Right atrium auricular region (tissue), 2 donors: ENCODE measurements at regions not wholly inside any gene's neighbourhood (a gene's known extent, or its start where the extent isn't known, plus 50 kb on each side); places are given as distances from the start of the nearest gene placed in this dataset.

ENCODE experiments used
- DNase-seq: peaks from one replicate; pipeline ENCODE4 v3.0.0-alpha.2; 2019; ENCODE audit warnings: low spot score
- H3K27ac ChIP-seq, 2 donors: fragments of 200-600 bp; sonication (generic); 1 replicate in 1 of 2; 2 replicates in 1 of 2; pipeline ENCODE4 v1.5.1; 2016 to 2019
- H3K27me3 ChIP-seq, 2 donors: fragments of 200-600 bp; sonication (generic); one replicate each; pipeline versions ENCODE4 v1.5.1 to v1.6.0; 2017 to 2019
- H3K36me3 ChIP-seq: fragments of 200-600 bp; sonication (generic); one replicate; pipeline ENCODE4 v1.5.1; 2016
- H3K4me1 ChIP-seq, 2 donors: fragments of 200-600 bp; sonication (generic); one replicate each; pipeline versions ENCODE4 v1.5.1 to v1.6.0; 2017 to 2019
- H3K4me3 ChIP-seq, 2 donors: fragments of 200-600 bp; sonication (generic); 1 replicate in 1 of 2; 2 replicates in 1 of 2; pipeline ENCODE4 v1.5.1; 2017 to 2019; ENCODE audit warnings: mild to moderate bottlenecking in 1 of 2, moderate library complexity in 1 of 2
- H3K9me3 ChIP-seq, 2 donors: fragments of 200-600 bp; sonication (generic); one replicate each; pipeline ENCODE4 v1.5.1; 2019
- TF ChIP-seq, protein P1 (sequence below), 2 donors: fragments of 200-600 bp; sonication (generic); IDR thresholded peaks; one replicate each; pipeline ENCODE4 v1.5.1; 2019; ENCODE audit warnings: antibody characterized with exemption in 2 of 2

DNA sequence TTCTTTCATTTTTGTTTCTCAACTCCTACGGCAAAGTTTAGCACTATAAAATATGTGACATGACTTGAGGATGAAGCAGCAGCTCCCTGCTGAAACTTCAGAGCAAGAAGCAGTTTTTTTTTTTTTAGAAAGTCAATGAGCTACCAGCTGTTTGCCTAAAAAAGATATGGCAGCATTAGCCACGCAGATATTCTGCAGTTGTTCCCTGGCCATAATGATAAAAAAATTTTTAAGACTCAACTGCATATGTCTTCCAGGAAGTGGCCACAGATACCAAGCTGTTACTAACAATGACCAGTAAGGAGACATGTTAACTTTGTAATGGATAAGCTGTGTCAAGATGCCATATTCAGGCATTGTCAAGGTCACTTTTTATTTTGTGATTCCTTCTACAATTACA, 319.6 kb upstream of the CDH11 start:
- no peaks in the 10 kb centered on the region for H3K4me1 ChIP-seq
- DNase-seq = no peak
- TF ChIP-seq, protein P1, sequence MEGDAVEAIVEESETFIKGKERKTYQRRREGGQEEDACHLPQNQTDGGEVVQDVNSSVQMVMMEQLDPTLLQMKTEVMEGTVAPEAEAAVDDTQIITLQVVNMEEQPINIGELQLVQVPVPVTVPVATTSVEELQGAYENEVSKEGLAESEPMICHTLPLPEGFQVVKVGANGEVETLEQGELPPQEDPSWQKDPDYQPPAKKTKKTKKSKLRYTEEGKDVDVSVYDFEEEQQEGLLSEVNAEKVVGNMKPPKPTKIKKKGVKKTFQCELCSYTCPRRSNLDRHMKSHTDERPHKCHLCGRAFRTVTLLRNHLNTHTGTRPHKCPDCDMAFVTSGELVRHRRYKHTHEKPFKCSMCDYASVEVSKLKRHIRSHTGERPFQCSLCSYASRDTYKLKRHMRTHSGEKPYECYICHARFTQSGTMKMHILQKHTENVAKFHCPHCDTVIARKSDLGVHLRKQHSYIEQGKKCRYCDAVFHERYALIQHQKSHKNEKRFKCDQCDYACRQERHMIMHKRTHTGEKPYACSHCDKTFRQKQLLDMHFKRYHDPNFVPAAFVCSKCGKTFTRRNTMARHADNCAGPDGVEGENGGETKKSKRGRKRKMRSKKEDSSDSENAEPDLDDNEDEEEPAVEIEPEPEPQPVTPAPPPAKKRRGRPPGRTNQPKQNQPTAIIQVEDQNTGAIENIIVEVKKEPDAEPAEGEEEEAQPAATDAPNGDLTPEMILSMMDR (IDR thresholded peaks at IDR 0.05) = no peak
- H3K9me3 ChIP-seq = no peaks in the 10 kb centered on the region
- H3K4me3 ChIP-seq = no peak overlapping the region
- H3K27me3 ChIP-seq = no peaks in the 10 kb centered on the region
- H3K36me3 ChIP-seq = no peaks in the 10 kb centered on the region
- H3K27ac ChIP-seq = no peak overlapping the region

DNA sequence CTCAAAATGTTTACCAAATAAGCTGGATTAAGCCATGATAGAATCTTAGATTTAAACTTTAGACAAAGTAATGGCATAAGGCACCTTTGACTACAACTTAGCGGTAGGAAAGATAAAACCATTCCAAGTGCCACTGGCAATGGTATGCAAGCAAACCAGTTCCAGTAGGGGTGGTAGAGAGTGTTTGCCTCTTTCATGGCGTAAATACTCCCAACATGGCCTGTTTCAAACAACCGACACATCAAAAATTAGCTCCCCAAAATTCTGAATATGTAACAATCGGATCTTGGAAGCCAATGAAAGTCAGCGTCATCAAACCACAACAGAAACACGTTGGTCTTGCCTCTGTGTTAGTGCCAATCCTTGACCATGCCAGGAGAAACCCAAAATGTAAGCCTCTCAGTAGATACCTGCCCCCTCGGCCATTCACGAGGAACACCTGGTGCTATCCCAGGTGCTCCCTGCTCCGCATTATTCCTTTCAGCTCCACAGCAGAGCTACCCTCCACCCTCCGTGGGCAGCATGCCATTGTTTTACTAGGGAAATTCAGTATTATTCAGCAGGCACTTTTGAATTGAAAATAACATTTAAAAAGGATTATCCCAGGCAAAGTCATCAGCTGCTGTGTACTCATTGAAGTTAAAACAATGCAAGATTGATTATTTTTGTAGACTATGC, 307.8 kb upstream of the CDH11 start:
- TF ChIP-seq, protein P1 (IDR thresholded peaks at IDR 0.05) = no peak
- Histone ChIP-seq H3K36me3 (no peaks in the 10 kb centered on the region), H3K9me3 (no peaks in the 10 kb centered on the region), H3K4me3 (no peak overlapping the region), H3K4me1 (no peaks in the 10 kb centered on the region), H3K27me3 (no peaks in the 10 kb centered on the region), H3K27ac (no peak overlapping the region)
- DNase-seq = no peak

DNA sequence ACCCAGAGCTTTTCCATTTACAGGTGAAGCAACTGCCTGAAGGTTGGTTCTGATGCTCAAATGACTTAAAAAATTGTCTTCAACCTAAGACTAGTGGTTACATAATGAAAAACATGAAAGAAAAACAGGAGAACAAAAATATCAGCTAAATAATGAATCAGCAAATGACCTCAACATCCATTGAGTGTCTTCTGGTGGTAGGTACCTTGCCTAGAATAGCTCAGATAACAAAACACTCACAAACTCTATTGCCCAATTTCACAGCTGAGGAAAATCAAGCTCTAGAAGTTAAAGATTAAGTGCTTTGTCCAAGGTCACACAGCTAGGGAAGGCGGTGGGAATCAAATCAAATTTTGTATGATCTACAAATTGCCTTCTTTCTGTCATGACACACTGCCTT, 304.6 kb upstream of the CDH11 start:
- no peaks in the 10 kb centered on the region for H3K4me1 ChIP-seq
- H3K9me3 ChIP-seq = no peaks in the 10 kb centered on the region
- no peak overlapping the region for H3K27ac ChIP-seq
- H3K4me3 ChIP-seq = no peak overlapping the region
- no peaks in the 10 kb centered on the region for H3K27me3 ChIP-seq
- H3K36me3 ChIP-seq = no peaks in the 10 kb centered on the region
- DNase-seq = no peak
- TF ChIP-seq, protein P1 (IDR thresholded peaks at IDR 0.05) = no peak

DNA sequence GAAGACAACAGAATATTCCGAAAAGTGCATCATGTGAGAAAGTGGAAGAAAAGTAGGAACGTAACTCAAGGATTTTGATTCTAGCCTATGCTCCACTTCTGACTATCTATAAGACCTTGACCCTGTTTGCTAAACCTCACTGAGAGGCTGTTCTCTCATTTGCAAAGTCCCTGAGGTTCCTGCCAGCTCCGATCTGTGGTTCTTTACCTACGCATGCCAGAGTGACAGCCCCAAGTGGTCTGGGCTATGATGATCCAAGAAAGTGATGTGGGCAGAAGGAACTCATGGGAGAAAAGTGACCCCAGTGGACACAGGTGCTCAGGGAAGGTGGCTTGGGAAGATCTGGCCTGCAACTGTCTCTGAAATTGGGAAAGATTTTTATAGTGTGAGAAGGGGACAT, 301.1 kb upstream of the CDH11 start:
- Histone ChIP-seq H3K27me3 (no peaks in the 10 kb centered on the region), H3K4me1 (no peaks in the 10 kb centered on the region), H3K4me3 (no peak overlapping the region), H3K36me3 (no peaks in the 10 kb centered on the region), H3K27ac (no peak overlapping the region), H3K9me3 (no peaks in the 10 kb centered on the region)
- no peak for DNase-seq
- TF ChIP-seq, protein P1 (IDR thresholded peaks at IDR 0.05) = no peak

DNA sequence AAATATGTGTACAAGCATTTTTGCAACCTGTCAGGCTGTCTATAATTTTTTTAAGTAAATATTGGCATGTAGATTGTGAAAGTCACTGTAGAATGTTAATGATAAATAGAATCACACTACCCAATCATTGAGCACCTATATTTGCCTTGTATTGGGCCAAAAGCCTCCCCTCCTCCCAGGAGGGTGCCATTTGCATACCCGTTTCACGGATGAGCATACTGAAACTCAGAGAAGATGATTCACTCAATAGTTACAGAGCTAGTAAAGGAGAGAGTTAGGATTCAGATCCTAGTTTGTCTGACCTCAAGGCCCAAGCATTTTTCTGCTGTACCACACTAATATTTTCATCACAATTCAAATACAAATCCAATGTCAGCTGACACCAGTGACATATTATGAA, 299.7 kb upstream of the CDH11 start:
- TF ChIP-seq, protein P1 (IDR thresholded peaks at IDR 0.05) = no peak
- H3K4me3 ChIP-seq = no peak overlapping the region
- DNase-seq = no peak
- H3K36me3 ChIP-seq = no peaks in the 10 kb centered on the region
- H3K27ac ChIP-seq = no peak overlapping the region
- no peaks in the 10 kb centered on the region for H3K4me1 ChIP-seq
- H3K27me3 ChIP-seq = no peaks in the 10 kb centered on the region
- no peaks in the 10 kb centered on the region for H3K9me3 ChIP-seq

DNA sequence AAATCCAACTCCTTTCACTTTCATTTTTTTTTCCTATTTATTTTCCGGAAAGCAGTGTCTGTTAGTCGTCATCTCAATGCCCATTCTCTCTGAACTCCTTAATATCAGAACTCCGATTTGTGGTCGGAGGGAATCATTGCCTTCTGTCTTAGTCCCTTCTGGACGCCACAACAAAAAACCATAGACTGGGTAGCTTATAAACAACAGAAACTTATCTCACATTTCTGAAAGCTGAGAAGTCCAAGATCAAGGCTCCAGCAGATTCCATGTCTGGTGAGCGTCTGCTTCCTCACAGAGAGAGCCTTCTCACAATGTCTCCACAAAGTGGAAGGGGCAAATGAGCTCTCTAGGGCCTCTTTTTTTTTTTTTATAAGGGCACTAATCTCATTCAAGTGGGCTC, 296.6 kb upstream of the CDH11 start:
- H3K4me1 ChIP-seq = no peaks in the 10 kb centered on the region
- DNase-seq = no peak

More for the DNA sequence above, 296.6 kb upstream of the CDH11 start:
- H3K27ac ChIP-seq = no peak overlapping the region
- H3K27me3 ChIP-seq = no peaks in the 10 kb centered on the region
- H3K36me3 ChIP-seq = no peaks in the 10 kb centered on the region
- H3K4me3 ChIP-seq = no peak overlapping the region
- TF ChIP-seq, protein P1 (IDR thresholded peaks at IDR 0.05) = no peak
- no peaks in the 10 kb centered on the region for H3K9me3 ChIP-seq
